B cell (primary cell): ENCODE measurements at regions not wholly inside any gene's neighbourhood (a gene's known extent, or its start where the extent isn't known, plus 50 kb on each side); places are given as distances from the start of the nearest gene placed in this dataset.

Source experiments
- ATAC-seq: fragments of 200-7000 bp; cut with Tn5 transposase; one replicate; pipeline ENCODE4 v1.10.0; 2021; ENCODE audit warnings: low read depth, mild to moderate bottlenecking, moderate number of reproducible peaks, moderate library complexity
- CTCF ChIA-PET: fragments of 350-600 bp; sonication (Branson Sonifier 250); formaldehyde crosslinking; loops from one replicate; lab custom pipeline; 2021; ENCODE audit warnings: antibody characterized with exemption, inconsistent platforms; lab: Charles Lee
- POLR2A ChIA-PET: fragments of 350-600 bp; sonication (Branson Sonifier 250); formaldehyde crosslinking; loops from one replicate; lab custom pipeline; 2021; ENCODE audit warnings: antibody characterized with exemption; lab: Charles Lee
- DNase-seq: peaks from one replicate; pipeline ENCODE4 v3.0.0; 2013
- H2AFZ ChIP-seq: 2 replicates; pipeline ENCODE4 v1.6.1; 2012; ENCODE audit warnings: mild to moderate bottlenecking, low read depth, low read length; ENCODE audit not compliant: insufficient read depth, poor library complexity, severe bottlenecking
- H3K27ac ChIP-seq, 2 donors: 1 replicate in 1 of 2; 2 replicates in 1 of 2; pipeline ENCODE4 v1.5.1; 2012 to 2013; ENCODE audit warnings: low read length in 2 of 2, mild to moderate bottlenecking in 2 of 2, moderate library complexity in 1 of 2
- H3K27me3 ChIP-seq, 4 experiments: fragments of 200-600 bp in 1 of 4; sonication (generic) in 1 of 4; replicated peaks in 1 of 4; 1 replicate in 2 of 4; 2 replicates in 2 of 4; pipeline versions ENCODE4 v1.6.1 to v1.7.0; 2013 to 2016; ENCODE audit warnings: low read length in 3 of 4, mild to moderate bottlenecking in 2 of 4, mixed read lengths in 1 of 4, moderate library complexity in 1 of 4; ENCODE audit not compliant: insufficient read depth in 4 of 4, control insufficient read depth in 3 of 4; ENCODE audit errors: control extremely low read depth in 1 of 4
- H3K36me3 ChIP-seq, 2 experiments: replicated peaks in 1 of 2; 1 replicate in 1 of 2; 2 replicates in 1 of 2; pipeline versions ENCODE4 v1.6.1 to v1.7.1; 2013; ENCODE audit warnings: low read length in 1 of 2; ENCODE audit not compliant: insufficient read depth in 2 of 2, control insufficient read depth in 1 of 2; ENCODE audit errors: control extremely low read depth in 1 of 2, extremely low read depth in 1 of 2
- H3K4me1 ChIP-seq, 2 donors: fragments of 200-600 bp in 1 of 2; sonication (generic) in 1 of 2; 1 replicate in 1 of 2; 2 replicates in 1 of 2; pipeline versions ENCODE4 v1.5.1 to v1.6.1; 2013 to 2017; ENCODE audit warnings: low read length in 2 of 2; ENCODE audit not compliant: control insufficient read depth in 2 of 2, insufficient read depth in 2 of 2
- H3K4me2 ChIP-seq: replicated peaks from 2 replicates; pipeline ENCODE3; 2012; ENCODE audit warnings: mild to moderate bottlenecking, low read depth, low read length; ENCODE audit not compliant: poor library complexity, severe bottlenecking
- H3K4me3 ChIP-seq, 5 experiments: fragments of 200-600 bp in 1 of 5; sonication (generic) in 1 of 5; 1 replicate in 3 of 5; 2 replicates in 2 of 5; pipeline versions ENCODE4 v1.5.1 to v1.7.0; 2011 to 2016; ENCODE audit warnings: low read length in 4 of 5, mild to moderate bottlenecking in 4 of 5, low read depth in 2 of 5, control low read depth in 1 of 5, moderate library complexity in 1 of 5; ENCODE audit not compliant: insufficient read depth in 1 of 5; ENCODE audit errors: control extremely low read depth in 1 of 5, extremely low read depth in 1 of 5
- H3K79me2 ChIP-seq: fragments of 200-600 bp; sonication (generic); one replicate; pipeline ENCODE4 v1.6.0; 2016; ENCODE audit warnings: low read length; ENCODE audit not compliant: control insufficient read depth, insufficient read depth
- H3K9ac ChIP-seq: fragments of 200-600 bp; sonication (generic); 2 replicates; pipeline ENCODE4 v1.6.1; 2017; ENCODE audit warnings: mild to moderate bottlenecking, low read length, moderate library complexity
- H3K9me3 ChIP-seq, 3 donors: one replicate each; pipeline versions ENCODE4 v1.6.1 to v1.7.1; 2013; ENCODE audit warnings: low read length in 2 of 3; ENCODE audit not compliant: control insufficient read depth in 2 of 3, insufficient read depth in 1 of 3; ENCODE audit errors: control extremely low read depth in 1 of 3
- H4K20me1 ChIP-seq: 2 replicates; pipeline ENCODE4 v1.6.0; 2012; ENCODE audit warnings: mild to moderate bottlenecking, low read length; ENCODE audit not compliant: insufficient read depth, control insufficient read depth, poor library complexity, severe bottlenecking
- H3K27ac Mint-ChIP-seq: one replicate; pipeline ENCODE4 v1.8.0; 2021; ENCODE audit warnings: mixed read lengths
- H3K27me3 Mint-ChIP-seq: one replicate; pipeline ENCODE4 v1.8.0; 2021; ENCODE audit warnings: mixed read lengths
- H3K4me1 Mint-ChIP-seq: one replicate; pipeline ENCODE4 v1.8.0; 2021; ENCODE audit warnings: mixed read lengths
- H3K4me3 Mint-ChIP-seq: one replicate; pipeline ENCODE4 v1.8.0; 2021; ENCODE audit warnings: mixed read lengths
- H3K9me3 Mint-ChIP-seq: one replicate; pipeline ENCODE4 v1.8.0; 2022; ENCODE audit warnings: mixed read lengths; ENCODE audit not compliant: insufficient read depth
- CTCF ChIP-seq: fragments of 200-600 bp; IDR thresholded peaks from one replicate; pipeline ENCODE4 v1.8.0; 2022; ENCODE audit warnings: antibody characterized with exemption, mild to moderate bottlenecking
- EZH2 ChIP-seq: IDR thresholded peaks from 2 replicates; pipeline ENCODE4 v1.6.1; 2012; ENCODE audit warnings: borderline replicate concordance, low read depth, mild to moderate bottlenecking, moderate library complexity, low read length; ENCODE audit not compliant: insufficient read depth, poor library complexity, severe bottlenecking
- WGBS: methylation state at CpG from one replicate; pipeline ENCODE4 v1.1.5; 2013; ENCODE audit warnings: missing lambda C conversion rate; ENCODE audit not compliant: insufficient coverage; 5-methylcytosine and 5-hydroxymethylcytosine counted together
- intact Hi-C: fragments of 100-400 bp; cut with micrococcal nuclease; formaldehyde crosslinking; loops from one replicate; pipeline ENCODE4 v1.10.0; 2022

- no peak overlapping the region for H3K27ac Mint-ChIP-seq
- no peak for TF ChIP-seq CTCF
- TF ChIP-seq EZH2: no peak
- POLR2A ChIA-PET: no interaction called here
- ATAC-seq (no peak), DNase-seq (no peak)
- Histone ChIP-seq H3K36me3 (no peaks in the 10 kb centered on the region), H3K4me1 (peaks cover 0 to 5% of the 10 kb centered on the region in 2 donors), H3K4me3 (no peak overlapping the region), H2AFZ (no peak overlapping the region), H3K79me2 (no peaks in the 10 kb centered on the region), H3K27me3 (peaks cover 0 to 2% (median 0%) of the 10 kb centered on the region in 4 experiments), H4K20me1 (no peaks in the 10 kb centered on the region), H3K9me3 (no peaks in the 10 kb centered on the region), H3K9ac (no peak overlapping the region), H3K4me2 (no peak overlapping the region), H3K27ac (no peak overlapping the region)
- CTCF ChIA-PET: no interaction called here
- WGBS: no CpG with 5 or more reads among the region's 1 CpG
- peaks cover 11% of the 10 kb centered on the region for H3K4me1 Mint-ChIP-seq
- H3K9me3 Mint-ChIP-seq: no peaks in the 10 kb centered on the region
- intact Hi-C loops: no loop called here
- H3K27me3 Mint-ChIP-seq: no peaks in the 10 kb centered on the region
- H3K4me3 Mint-ChIP-seq: no peak overlapping the region
Measured at GRCh38 chrX:13398839-13399238, 79.0 kb upstream of the ATXN3L start.

GRCh38 chrX:13397878-13398818 lies 78.3 kb upstream of the ATXN3L start:
- Histone ChIP-seq H3K9ac (no peak overlapping the region), H2AFZ (no peak overlapping the region), H3K4me2 (no peak overlapping the region), H3K36me3 (no peaks in the 10 kb centered on the region), H4K20me1 (no peaks in the 10 kb centered on the region), H3K9me3 (no peaks in the 10 kb centered on the region), H3K27ac (no peak overlapping the region), H3K79me2 (no peaks in the 10 kb centered on the region), H3K4me1 (peaks cover 0 to 5% of the 10 kb centered on the region in 2 donors), H3K4me3 (no peak overlapping the region), H3K27me3 (peaks cover 0 to 2% (median 0%) of the 10 kb centered on the region in 4 experiments)
- Mint-ChIP-seq H3K4me3 (no peak overlapping the region), H3K27ac (no peak overlapping the region), H3K27me3 (no peaks in the 10 kb centered on the region), H3K9me3 (no peaks in the 10 kb centered on the region), H3K4me1 (peaks cover 10% of the 10 kb centered on the region)
- ChIA-PET POLR2A (no interaction called here), CTCF (no interaction called here)
- no peak for ATAC-seq
- intact Hi-C loops: no loop called here
- no CpG with 5 or more reads among the region's 5 CpGs for WGBS
- TF ChIP-seq CTCF (no peak), EZH2 (no peak)
- no peak for DNase-seq
